T-helper 1 cell treated with Interleukin-12 subunit alpha and Interleukin-12 subunit beta and Interleukin-4 antibody, amounts not matched to agents 30 μg/mL and 1 μg/mL, for 36 hours (primary cell): ENCODE measurements at regions not wholly inside any gene's neighbourhood (a gene's known extent, or its start where the extent isn't known, plus 50 kb on each side); places are given as distances from the start of the nearest gene placed in this dataset.

ENCODE experiments used
- H3K27ac Mint-ChIP-seq: one replicate; pipeline ENCODE4 v1.8.0; 2021; ENCODE audit warnings: mild to moderate bottlenecking, mixed read lengths
- H3K27me3 Mint-ChIP-seq: one replicate; pipeline ENCODE4 v1.8.0; 2021; ENCODE audit warnings: low read depth, mixed read lengths
- H3K36me3 Mint-ChIP-seq: one replicate; pipeline ENCODE4 v1.8.0; 2021; ENCODE audit warnings: low read depth, mixed read lengths
- H3K4me1 Mint-ChIP-seq: one replicate; pipeline ENCODE4 v1.8.0; 2021; ENCODE audit warnings: low read depth, mixed read lengths
- H3K4me3 Mint-ChIP-seq: one replicate; pipeline ENCODE4 v1.8.0; 2021; ENCODE audit warnings: mild to moderate bottlenecking, moderate library complexity, mixed read lengths
- H3K9me3 Mint-ChIP-seq: one replicate; pipeline ENCODE4 v1.8.0; 2021; ENCODE audit warnings: mixed read lengths

GRCh38 chr17:27384261-27384701, 72.0 kb upstream of the KSR1 start:
- Mint-ChIP-seq H3K4me3 (no peak overlapping the region), H3K27me3 (peaks cover 17% of the 10 kb centered on the region), H3K27ac (no peak overlapping the region), H3K36me3 (no peaks in the 10 kb centered on the region), H3K9me3 (no peaks in the 10 kb centered on the region), H3K4me1 (peaks cover 9% of the 10 kb centered on the region)

GRCh38 chr17:27384726-27385125, 71.5 kb upstream of the KSR1 start:
- H3K9me3 Mint-ChIP-seq: no peaks in the 10 kb centered on the region
- H3K36me3 Mint-ChIP-seq: no peaks in the 10 kb centered on the region
- H3K27ac Mint-ChIP-seq: no peak overlapping the region
- H3K4me1 Mint-ChIP-seq: peaks cover 9% of the 10 kb centered on the region
- H3K4me3 Mint-ChIP-seq: no peak overlapping the region
- peaks cover 12% of the 10 kb centered on the region for H3K27me3 Mint-ChIP-seq

- Mint-ChIP-seq H3K9me3 (no peaks in the 10 kb centered on the region), H3K4me1 (peaks cover 9% of the 10 kb centered on the region), H3K27ac (no peak overlapping the region), H3K27me3 (peaks cover 6% of the 10 kb centered on the region), H3K4me3 (no peak overlapping the region), H3K36me3 (no peaks in the 10 kb centered on the region)
These were observed 70.6 kb upstream of the KSR1 start for GRCh38 chr17:27385626-27386025.

GRCh38 chr17:27386206-27387075, 69.8 kb upstream of the KSR1 start:
- H3K4me1 Mint-ChIP-seq: peaks cover 7% of the 10 kb centered on the region
- H3K4me3 Mint-ChIP-seq: no peak overlapping the region
- peaks cover 8% of the 10 kb centered on the region for H3K27me3 Mint-ChIP-seq
- H3K36me3 Mint-ChIP-seq: no peaks in the 10 kb centered on the region
- no peak overlapping the region for H3K27ac Mint-ChIP-seq
- no peaks in the 10 kb centered on the region for H3K9me3 Mint-ChIP-seq

GRCh38 chr17:27389542-27390140, 66.6 kb upstream of the KSR1 start:
- Mint-ChIP-seq H3K4me3 (no peak overlapping the region), H3K9me3 (no peaks in the 10 kb centered on the region), H3K27ac (no peak overlapping the region), H3K4me1 (peaks cover 6% of the 10 kb centered on the region), H3K27me3 (peaks cover 33% of the 10 kb centered on the region), H3K36me3 (peaks cover 2% of the 10 kb centered on the region)

- Mint-ChIP-seq H3K36me3 (peaks cover 2% of the 10 kb centered on the region), H3K27ac (no peak overlapping the region), H3K27me3 (peaks cover 42% of the 10 kb centered on the region), H3K4me3 (no peak overlapping the region), H3K9me3 (no peaks in the 10 kb centered on the region), H3K4me1 (peaks cover 6% of the 10 kb centered on the region)
These were observed 65.7 kb upstream of the KSR1 start for GRCh38 chr17:27390540-27390939.

GRCh38 chr17:27391427-27391826, 64.8 kb upstream of the KSR1 start:
- Mint-ChIP-seq H3K36me3 (peaks cover 2% of the 10 kb centered on the region), H3K9me3 (no peaks in the 10 kb centered on the region), H3K27me3 (peaks cover 48% of the 10 kb centered on the region), H3K4me1 (peaks cover 6% of the 10 kb centered on the region), H3K27ac (no peak overlapping the region), H3K4me3 (no peak overlapping the region)

GRCh38 chr17:27396045-27396444, 60.2 kb upstream of the KSR1 start:
- no peak overlapping the region for H3K4me3 Mint-ChIP-seq
- peaks cover 52% of the 10 kb centered on the region for H3K27me3 Mint-ChIP-seq
- peaks cover 2% of the 10 kb centered on the region for H3K36me3 Mint-ChIP-seq
- no peak overlapping the region for H3K27ac Mint-ChIP-seq
- H3K9me3 Mint-ChIP-seq: no peaks in the 10 kb centered on the region
- peaks cover 2% of the 10 kb centered on the region for H3K4me1 Mint-ChIP-seq

- H3K27me3 Mint-ChIP-seq: peaks cover 49% of the 10 kb centered on the region
- H3K36me3 Mint-ChIP-seq: peaks cover 2% of the 10 kb centered on the region
- H3K27ac Mint-ChIP-seq: no peak overlapping the region
These were observed 59.3 kb upstream of the KSR1 start for GRCh38 chr17:27396941-27397340.

GRCh38 chr17:27398691-27399090, 57.6 kb upstream of the KSR1 start:
- Mint-ChIP-seq H3K27ac (no peak overlapping the region), H3K36me3 (no peaks in the 10 kb centered on the region), H3K4me3 (no peak overlapping the region), H3K9me3 (no peaks in the 10 kb centered on the region), H3K27me3 (peaks cover 39% of the 10 kb centered on the region), H3K4me1 (peaks cover 2% of the 10 kb centered on the region)

More at GRCh38 chr17:27396941-27397340, 59.3 kb upstream of the KSR1 start:
- Mint-ChIP-seq H3K4me1 (peaks cover 2% of the 10 kb centered on the region), H3K9me3 (no peaks in the 10 kb centered on the region), H3K4me3 (no peak overlapping the region)

- peaks cover 16% of the 10 kb centered on the region for H3K27me3 Mint-ChIP-seq
- H3K4me1 Mint-ChIP-seq: peaks cover 2% of the 10 kb centered on the region
- no peaks in the 10 kb centered on the region for H3K9me3 Mint-ChIP-seq
- no peak overlapping the region for H3K4me3 Mint-ChIP-seq
- H3K36me3 Mint-ChIP-seq: no peaks in the 10 kb centered on the region
- no peak overlapping the region for H3K27ac Mint-ChIP-seq
These were observed 55.3 kb upstream of the KSR1 start for GRCh38 chr17:27400991-27401390.

GRCh38 chr17:27402943-27403342, 53.3 kb upstream of the KSR1 start:
- Mint-ChIP-seq H3K9me3 (no peaks in the 10 kb centered on the region), H3K4me1 (no peaks in the 10 kb centered on the region), H3K4me3 (no peak overlapping the region), H3K27me3 (peaks cover 10% of the 10 kb centered on the region), H3K36me3 (no peaks in the 10 kb centered on the region), H3K27ac (no peak overlapping the region)

GRCh38 chr17:27403480-27404005, 52.7 kb upstream of the KSR1 start:
- Mint-ChIP-seq H3K4me1 (no peaks in the 10 kb centered on the region), H3K9me3 (no peaks in the 10 kb centered on the region), H3K36me3 (no peaks in the 10 kb centered on the region), H3K4me3 (no peak overlapping the region), H3K27ac (no peak overlapping the region), H3K27me3 (peaks cover 10% of the 10 kb centered on the region)

GRCh38 chr17:27404676-27405075, 51.6 kb upstream of the KSR1 start:
- Mint-ChIP-seq H3K9me3 (no peaks in the 10 kb centered on the region), H3K4me1 (no peaks in the 10 kb centered on the region), H3K27me3 (peaks cover 16% of the 10 kb centered on the region), H3K36me3 (no peaks in the 10 kb centered on the region), H3K4me3 (no peak overlapping the region), H3K27ac (no peak overlapping the region)
